Neural cell (in vitro differentiated cells): ENCODE measurements at regions not wholly inside any gene's neighbourhood (a gene's known extent, or its start where the extent isn't known, plus 50 kb on each side); places are given as distances from the start of the nearest gene placed in this dataset.

Experiments used
- EP300 ChIP-seq: fragments of 450-650 bp; conservative IDR thresholded peaks from 2 replicates; pipeline ENCODE4 v1.6.1; 2014; ENCODE audit warnings: antibody characterized with exemption, mild to moderate bottlenecking, moderate library complexity; ENCODE audit not compliant: poor library complexity, severe bottlenecking
- EZH2 ChIP-seq: fragments of 200-600, 300-800 bp; shearing (Covaris generic), sonication (generic); IDR thresholded peaks from 2 replicates; pipeline ENCODE4 v1.6.1; 2014; ENCODE audit warnings: antibody characterized with exemption, low read length, borderline replicate concordance, mild to moderate bottlenecking; ENCODE audit not compliant: insufficient read depth, poor library complexity, severe bottlenecking
- MXI1 ChIP-seq: fragments of 450-650 bp; conservative IDR thresholded peaks from 2 replicates; pipeline ENCODE4 v1.6.1; 2014; ENCODE audit warnings: antibody characterized with exemption, mild to moderate bottlenecking; ENCODE audit not compliant: poor library complexity, severe bottlenecking
- POLR2AphosphoS5 ChIP-seq: IDR thresholded peaks from 2 replicates; pipeline ENCODE4 v1.6.1; 2012
- RAD21 ChIP-seq: fragments of 450-650 bp; conservative IDR thresholded peaks from 2 replicates; pipeline ENCODE4 v1.6.1; 2014; ENCODE audit warnings: antibody characterized with exemption, mild to moderate bottlenecking, moderate library complexity
- SMC3 ChIP-seq: fragments of 450-650 bp; conservative IDR thresholded peaks from 2 replicates; pipeline ENCODE4 v1.6.1; 2014; ENCODE audit warnings: antibody characterized with exemption, mild to moderate bottlenecking, moderate library complexity; ENCODE audit not compliant: poor library complexity
- TAF1 ChIP-seq: IDR thresholded peaks from 2 replicates; pipeline ENCODE4 v1.6.1; 2012; ENCODE audit warnings: low read depth
- TF ChIP-seq, protein P1 (sequence below): fragments of 450-650 bp; IDR thresholded peaks from 2 replicates; pipeline ENCODE4 v1.5.1; 2014; ENCODE audit warnings: antibody characterized with exemption, mild to moderate bottlenecking, moderate library complexity; ENCODE audit not compliant: poor library complexity, severe bottlenecking
- TF ChIP-seq, protein P2 (sequence below): IDR thresholded peaks from 2 replicates; pipeline ENCODE4 v1.6.1; 2012; ENCODE audit warnings: borderline replicate concordance

DNA sequence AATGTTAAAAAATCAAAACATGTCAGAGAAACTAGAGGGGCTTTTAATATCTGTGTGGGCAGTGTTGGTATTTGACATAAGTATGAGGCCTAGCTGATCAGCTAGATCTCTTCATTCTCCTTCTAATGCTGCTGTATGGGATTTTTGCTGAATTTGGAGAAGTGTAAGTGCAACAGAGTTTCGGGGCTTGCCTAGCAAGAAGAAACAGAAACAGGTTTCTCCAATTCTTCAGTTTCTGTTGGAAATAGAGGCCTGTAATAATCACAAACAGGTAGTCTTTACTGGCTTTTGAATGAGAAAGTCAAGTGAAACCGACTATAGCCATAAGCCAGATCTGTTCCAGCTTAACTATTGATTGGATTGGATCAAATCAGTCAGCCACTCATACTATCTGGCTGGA lies 96.4 kb upstream of the PCLO start:
- TF ChIP-seq, protein P1, sequence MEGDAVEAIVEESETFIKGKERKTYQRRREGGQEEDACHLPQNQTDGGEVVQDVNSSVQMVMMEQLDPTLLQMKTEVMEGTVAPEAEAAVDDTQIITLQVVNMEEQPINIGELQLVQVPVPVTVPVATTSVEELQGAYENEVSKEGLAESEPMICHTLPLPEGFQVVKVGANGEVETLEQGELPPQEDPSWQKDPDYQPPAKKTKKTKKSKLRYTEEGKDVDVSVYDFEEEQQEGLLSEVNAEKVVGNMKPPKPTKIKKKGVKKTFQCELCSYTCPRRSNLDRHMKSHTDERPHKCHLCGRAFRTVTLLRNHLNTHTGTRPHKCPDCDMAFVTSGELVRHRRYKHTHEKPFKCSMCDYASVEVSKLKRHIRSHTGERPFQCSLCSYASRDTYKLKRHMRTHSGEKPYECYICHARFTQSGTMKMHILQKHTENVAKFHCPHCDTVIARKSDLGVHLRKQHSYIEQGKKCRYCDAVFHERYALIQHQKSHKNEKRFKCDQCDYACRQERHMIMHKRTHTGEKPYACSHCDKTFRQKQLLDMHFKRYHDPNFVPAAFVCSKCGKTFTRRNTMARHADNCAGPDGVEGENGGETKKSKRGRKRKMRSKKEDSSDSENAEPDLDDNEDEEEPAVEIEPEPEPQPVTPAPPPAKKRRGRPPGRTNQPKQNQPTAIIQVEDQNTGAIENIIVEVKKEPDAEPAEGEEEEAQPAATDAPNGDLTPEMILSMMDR: no peak
- TF ChIP-seq RAD21 (no peak), EZH2 (no peak), TAF1 (no peak), EP300 (no peak), POLR2AphosphoS5 (no peak), SMC3 (no peak), MXI1 (no peak)
- TF ChIP-seq, protein P2, sequence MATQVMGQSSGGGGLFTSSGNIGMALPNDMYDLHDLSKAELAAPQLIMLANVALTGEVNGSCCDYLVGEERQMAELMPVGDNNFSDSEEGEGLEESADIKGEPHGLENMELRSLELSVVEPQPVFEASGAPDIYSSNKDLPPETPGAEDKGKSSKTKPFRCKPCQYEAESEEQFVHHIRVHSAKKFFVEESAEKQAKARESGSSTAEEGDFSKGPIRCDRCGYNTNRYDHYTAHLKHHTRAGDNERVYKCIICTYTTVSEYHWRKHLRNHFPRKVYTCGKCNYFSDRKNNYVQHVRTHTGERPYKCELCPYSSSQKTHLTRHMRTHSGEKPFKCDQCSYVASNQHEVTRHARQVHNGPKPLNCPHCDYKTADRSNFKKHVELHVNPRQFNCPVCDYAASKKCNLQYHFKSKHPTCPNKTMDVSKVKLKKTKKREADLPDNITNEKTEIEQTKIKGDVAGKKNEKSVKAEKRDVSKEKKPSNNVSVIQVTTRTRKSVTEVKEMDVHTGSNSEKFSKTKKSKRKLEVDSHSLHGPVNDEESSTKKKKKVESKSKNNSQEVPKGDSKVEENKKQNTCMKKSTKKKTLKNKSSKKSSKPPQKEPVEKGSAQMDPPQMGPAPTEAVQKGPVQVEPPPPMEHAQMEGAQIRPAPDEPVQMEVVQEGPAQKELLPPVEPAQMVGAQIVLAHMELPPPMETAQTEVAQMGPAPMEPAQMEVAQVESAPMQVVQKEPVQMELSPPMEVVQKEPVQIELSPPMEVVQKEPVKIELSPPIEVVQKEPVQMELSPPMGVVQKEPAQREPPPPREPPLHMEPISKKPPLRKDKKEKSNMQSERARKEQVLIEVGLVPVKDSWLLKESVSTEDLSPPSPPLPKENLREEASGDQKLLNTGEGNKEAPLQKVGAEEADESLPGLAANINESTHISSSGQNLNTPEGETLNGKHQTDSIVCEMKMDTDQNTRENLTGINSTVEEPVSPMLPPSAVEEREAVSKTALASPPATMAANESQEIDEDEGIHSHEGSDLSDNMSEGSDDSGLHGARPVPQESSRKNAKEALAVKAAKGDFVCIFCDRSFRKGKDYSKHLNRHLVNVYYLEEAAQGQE: no peak
